ENCODE measurements at regions not wholly inside any gene's neighbourhood (a gene's known extent, or its start where the extent isn't known, plus 50 kb on each side); places are given as distances from the start of the nearest gene placed in this dataset.
"Not testable (repeated sequence)": the region's sequence is repeated elsewhere in the genome, so short reads cannot be mapped to it uniquely, and the experiment has no call there.

- no peak for TF ChIP-seq CTCF (IDR thresholded peaks at IDR 0.05; ENCODE audit: low read depth, low read length)
- Histone ChIP-seq H3K27ac (no peak overlapping the region), H3K4me1 (ENCODE audit: low read depth) (no peaks in the 10 kb centered on the region), H3K9me3 (ENCODE audit: low read depth) (no peaks in the 10 kb centered on the region), H3K4me3 (no peak overlapping the region), H3K27me3 (no peaks in the 10 kb centered on the region), H3K36me3 (no peaks in the 10 kb centered on the region)
- DNase-seq (ENCODE audit: low read depth in 1 of 2, low spot score in 1 of 2): no peak
Observed at GRCh38 chr18:35811896-35812295, 160.6 kb upstream of the RMP24 start.

- H3K27ac ChIP-seq; H3K4me1 ChIP-seq (ENCODE audit: low read depth); H3K36me3 ChIP-seq; H3K27me3 ChIP-seq; DNase-seq (ENCODE audit: low read depth in 1 of 2, low spot score in 1 of 2); H3K9me3 ChIP-seq (ENCODE audit: low read depth); H3K4me3 ChIP-seq: not testable (repeated sequence)
Observed at GRCh38 chr18:35815011-35815410, 157.5 kb upstream of the RMP24 start.

- no peak overlapping the region for H3K27ac ChIP-seq
- H3K4me1 ChIP-seq (ENCODE audit: low read depth): no peaks in the 10 kb centered on the region
- H3K27me3 ChIP-seq: no peaks in the 10 kb centered on the region
- TF ChIP-seq CTCF (IDR thresholded peaks at IDR 0.05; ENCODE audit: low read depth, low read length): no peak
- no peaks in the 10 kb centered on the region for H3K36me3 ChIP-seq
- no peaks in the 10 kb centered on the region for H3K9me3 ChIP-seq (ENCODE audit: low read depth)
- no peak for DNase-seq (ENCODE audit: low read depth in 1 of 2, low spot score in 1 of 2)
- no peak overlapping the region for H3K4me3 ChIP-seq
Observed at GRCh38 chr18:35816003-35816402, 156.5 kb upstream of the RMP24 start.

- H3K27ac ChIP-seq: no peak overlapping the region
- no peak for TF ChIP-seq CTCF (IDR thresholded peaks at IDR 0.05; ENCODE audit: low read depth, low read length)
- no peaks in the 10 kb centered on the region for H3K4me1 ChIP-seq (ENCODE audit: low read depth)
- H3K27me3 ChIP-seq: no peaks in the 10 kb centered on the region
- H3K36me3 ChIP-seq: no peaks in the 10 kb centered on the region
- no peak for DNase-seq (ENCODE audit: low read depth in 1 of 2, low spot score in 1 of 2)
- H3K4me3 ChIP-seq: no peak overlapping the region
- H3K9me3 ChIP-seq (ENCODE audit: low read depth): no peaks in the 10 kb centered on the region
Observed at GRCh38 chr18:35817604-35818352, 154.7 kb upstream of the RMP24 start.

- Histone ChIP-seq H3K36me3 (no peaks in the 10 kb centered on the region), H3K4me1 (ENCODE audit: low read depth) (no peaks in the 10 kb centered on the region), H3K9me3 (ENCODE audit: low read depth) (no peaks in the 10 kb centered on the region), H3K27ac (no peak overlapping the region), H3K27me3 (no peaks in the 10 kb centered on the region), H3K4me3 (no peak overlapping the region)
- DNase-seq (ENCODE audit: low read depth in 1 of 2, low spot score in 1 of 2): no peak
- no peak for TF ChIP-seq CTCF (IDR thresholded peaks at IDR 0.05; ENCODE audit: low read depth, low read length)
Observed at GRCh38 chr18:35818353-35818667, 154.2 kb upstream of the RMP24 start.

- no peaks in the 10 kb centered on the region for H3K4me1 ChIP-seq (ENCODE audit: low read depth)
- H3K36me3 ChIP-seq: no peaks in the 10 kb centered on the region
- no peak overlapping the region for H3K27ac ChIP-seq
- H3K27me3 ChIP-seq: no peaks in the 10 kb centered on the region
- no peak overlapping the region for H3K4me3 ChIP-seq
- no peaks in the 10 kb centered on the region for H3K9me3 ChIP-seq (ENCODE audit: low read depth)
- peak in 1 of 2 donors; percentile 19 for DNase-seq (ENCODE audit: low read depth in 1 of 2, low spot score in 1 of 2)
- no peak for TF ChIP-seq CTCF (IDR thresholded peaks at IDR 0.05; ENCODE audit: low read depth, low read length)
Observed at GRCh38 chr18:35822413-35822812, 150.1 kb upstream of the RMP24 start.

All from cardiac muscle cell (in vitro differentiated cells and primary cell).